GM12874 (cell line): ENCODE measurements at regions not wholly inside any gene's neighbourhood (a gene's known extent, or its start where the extent isn't known, plus 50 kb on each side); places are given as distances from the start of the nearest gene placed in this dataset.

Experiments
- CTCF ChIP-seq: IDR thresholded peaks from 2 replicates; pipeline ENCODE4 v1.5.1; 2011; ENCODE audit warnings: low read depth, mild to moderate bottlenecking, control low read depth, low read length, moderate library complexity; ENCODE audit not compliant: insufficient read depth

- no peak for TF ChIP-seq CTCF
Observed at GRCh38 chr3:177578488-177578887, 381.2 kb upstream of the TBL1XR1 start.

- TF ChIP-seq CTCF: no peak
Observed at GRCh38 chr3:177579419-177579818, 382.1 kb upstream of the TBL1XR1 start.

GRCh38 chr3:177580437-177580836 is 383.2 kb upstream of the TBL1XR1 start:
- no peak for TF ChIP-seq CTCF

GRCh38 chr3:177585271-177585670 is 388.0 kb upstream of the TBL1XR1 start:
- no peak for TF ChIP-seq CTCF

- TF ChIP-seq CTCF: no peak
Observed at GRCh38 chr3:177589041-177589650, 391.9 kb upstream of the TBL1XR1 start.

GRCh38 chr3:177589911-177590381 is 392.7 kb upstream of the TBL1XR1 start:
- TF ChIP-seq CTCF: no peak

GRCh38 chr3:177590826-177591225 is 393.5 kb upstream of the TBL1XR1 start:
- TF ChIP-seq CTCF: no peak
